Immature natural killer cell (primary cell): ENCODE measurements at regions not wholly inside any gene's neighbourhood (a gene's known extent, or its start where the extent isn't known, plus 50 kb on each side); places are given as distances from the start of the nearest gene placed in this dataset.
"Not testable (repeated sequence)": the region's sequence is repeated elsewhere in the genome, so short reads cannot be mapped to it uniquely, and the experiment has no call there.

ENCODE experiments used
- DNase-seq, 3 donors: peaks; one replicate each; pipeline ENCODE4 v3.0.0; 2022; ENCODE audit warnings: mixed read lengths in 1 of 3
- H3K27ac Mint-ChIP-seq, 6 donors: one replicate each; pipeline ENCODE4 v1.8.0; 2020; ENCODE audit warnings: mixed read lengths in 6 of 6, mild to moderate bottlenecking in 5 of 6, inconsistent platforms in 4 of 6, moderate library complexity in 3 of 6
- H3K27me3 Mint-ChIP-seq, 3 donors: one replicate each; pipeline ENCODE4 v1.8.0; 2020 to 2021; ENCODE audit warnings: low read depth in 3 of 3, mild to moderate bottlenecking in 3 of 3, mixed read lengths in 3 of 3, moderate library complexity in 3 of 3, inconsistent platforms in 1 of 3
- H3K36me3 Mint-ChIP-seq, 3 donors: one replicate each; pipeline ENCODE4 v1.8.0; 2020; ENCODE audit warnings: mixed read lengths in 3 of 3, inconsistent platforms in 2 of 3, mild to moderate bottlenecking in 2 of 3
- H3K4me1 Mint-ChIP-seq, 2 donors: one replicate each; pipeline ENCODE4 v1.8.0; 2020; ENCODE audit warnings: inconsistent platforms in 2 of 2, mild to moderate bottlenecking in 2 of 2, mixed read lengths in 2 of 2, moderate library complexity in 1 of 2
- H3K4me3 Mint-ChIP-seq, 5 donors: one replicate each; pipeline ENCODE4 v1.8.0; 2020; ENCODE audit warnings: mild to moderate bottlenecking in 5 of 5, mixed read lengths in 5 of 5, inconsistent platforms in 3 of 5, moderate library complexity in 3 of 5
- H3K9me3 Mint-ChIP-seq, 6 donors: one replicate each; pipeline ENCODE4 v1.8.0; 2020; ENCODE audit warnings: mild to moderate bottlenecking in 6 of 6, mixed read lengths in 6 of 6, inconsistent platforms in 4 of 6, moderate library complexity in 3 of 6

DNA sequence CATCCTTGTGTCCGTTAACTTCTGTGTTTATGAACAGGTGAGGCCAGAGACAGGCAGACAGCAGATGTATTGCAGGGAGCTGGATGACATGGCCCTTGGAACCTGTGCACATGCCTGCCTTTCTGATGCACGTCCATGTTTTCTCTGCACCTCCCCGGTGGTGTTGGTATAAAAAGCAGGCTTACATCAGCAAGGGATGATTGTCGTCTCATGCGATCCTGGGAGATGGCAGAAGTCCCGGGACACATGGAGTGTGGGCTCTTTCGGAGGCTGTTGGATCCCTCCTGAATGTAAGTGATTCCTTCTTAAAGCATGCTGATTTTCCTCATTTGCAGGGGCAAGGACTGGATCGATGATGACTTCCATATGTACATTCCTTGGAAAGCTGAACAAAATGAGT is 134.8 kb downstream of the SNRPN start:
- Mint-ChIP-seq H3K4me3 (no peak overlapping the region), H3K36me3 (peaks cover 87 to 98% (median 95%) of the 10 kb centered on the region in 3 donors), H3K27me3 (peaks cover 0 to 3% (median 0%) of the 10 kb centered on the region in 3 donors), H3K9me3 (peaks cover 50 to 99% (median 91%) of the 10 kb centered on the region in 6 donors), H3K4me1 (no peaks in the 10 kb centered on the region), H3K27ac (no peak overlapping the region)
- DNase-seq, result no peak

DNA sequence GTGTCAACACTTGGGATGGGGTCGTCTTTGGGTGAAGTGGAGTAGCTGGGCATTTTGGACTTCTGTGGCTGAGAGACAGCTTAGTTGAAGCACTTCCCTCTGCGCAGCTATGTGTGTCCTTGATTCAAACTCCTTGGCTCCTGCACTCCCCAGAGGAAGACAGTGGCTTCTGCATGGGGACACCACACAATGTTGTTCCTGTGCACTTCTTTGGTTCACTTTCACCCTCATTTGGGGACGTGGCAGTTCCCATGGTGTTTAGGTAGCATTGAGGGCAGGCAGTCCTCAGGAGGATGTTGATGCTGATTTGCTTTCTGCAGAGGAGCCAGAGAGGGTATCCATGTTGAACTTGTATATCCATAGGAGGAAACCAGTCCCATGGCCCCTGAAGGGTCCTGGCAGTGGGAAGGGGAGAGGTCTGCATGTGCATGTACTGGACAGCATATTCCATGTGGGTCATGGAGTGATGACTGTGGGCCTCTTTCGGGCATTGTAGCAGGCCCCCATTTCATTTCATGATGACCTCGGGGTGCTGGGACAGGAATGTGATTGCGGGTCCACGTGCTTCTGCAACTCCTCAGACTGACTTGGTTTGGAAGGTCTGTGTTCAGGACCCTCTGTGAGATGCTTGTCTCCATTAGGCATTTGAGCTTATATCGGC is 135.4 kb downstream of the SNRPN start:
- peaks cover 52 to 99% (median 91%) of the 10 kb centered on the region in 6 donors for H3K9me3 Mint-ChIP-seq
- no peak overlapping the region for H3K4me3 Mint-ChIP-seq
- H3K27ac Mint-ChIP-seq, result no peak overlapping the region

DNA sequence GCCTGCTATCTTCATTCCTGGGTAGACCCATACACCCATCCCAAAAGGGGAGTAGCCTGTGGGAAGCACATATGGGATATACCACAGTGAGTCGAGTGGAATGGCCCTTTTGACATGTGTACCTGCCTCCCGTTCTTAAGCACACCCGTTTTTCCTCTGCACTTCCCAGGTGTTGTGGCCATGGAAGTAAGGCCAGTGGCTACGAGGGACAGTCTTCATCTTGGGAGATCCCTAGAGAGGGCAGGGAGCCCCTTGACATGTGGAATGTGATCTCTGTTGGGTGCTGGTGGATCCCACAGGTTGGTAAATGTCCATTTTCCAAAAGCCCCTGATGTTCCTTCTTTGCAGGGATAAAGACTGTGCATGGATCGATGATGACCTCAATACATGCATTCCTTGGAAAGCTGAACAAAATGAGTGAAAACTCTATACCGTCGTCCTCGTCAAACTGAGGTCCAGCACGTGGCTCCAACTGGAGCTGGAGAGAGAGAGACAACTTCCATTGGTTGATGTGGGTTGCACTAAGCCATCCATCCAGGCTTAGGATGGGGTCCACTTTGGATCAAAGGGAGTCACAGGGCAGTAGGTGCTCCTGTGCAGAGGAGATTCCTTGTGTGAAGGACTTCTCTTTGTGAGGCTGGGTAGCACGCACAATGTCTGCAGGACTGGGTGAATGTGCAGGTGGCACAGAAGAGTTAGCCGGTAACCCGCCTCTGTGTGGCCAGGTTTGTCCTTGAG is 136.8 kb downstream of the SNRPN start:
- H3K9me3 Mint-ChIP-seq, result peaks cover 42 to 97% (median 88%) of the 10 kb centered on the region in 6 donors
- no peak overlapping the region for H3K4me3 Mint-ChIP-seq
- peaks cover 86 to 95% (median 91%) of the 10 kb centered on the region in 3 donors for H3K36me3 Mint-ChIP-seq
- H3K27me3 Mint-ChIP-seq, result peaks cover 0 to 3% (median 2%) of the 10 kb centered on the region in 3 donors
- DNase-seq, result no peak
- H3K27ac Mint-ChIP-seq, result no peak overlapping the region
- no peaks in the 10 kb centered on the region for H3K4me1 Mint-ChIP-seq

More for the DNA sequence above, 135.4 kb downstream of the SNRPN start:
- H3K36me3 Mint-ChIP-seq, result peaks cover 89 to 98% (median 95%) of the 10 kb centered on the region in 3 donors
- DNase-seq, result no peak
- H3K27me3 Mint-ChIP-seq, result peaks cover 0 to 3% (median 0%) of the 10 kb centered on the region in 3 donors
- H3K4me1 Mint-ChIP-seq, result no peaks in the 10 kb centered on the region

DNA sequence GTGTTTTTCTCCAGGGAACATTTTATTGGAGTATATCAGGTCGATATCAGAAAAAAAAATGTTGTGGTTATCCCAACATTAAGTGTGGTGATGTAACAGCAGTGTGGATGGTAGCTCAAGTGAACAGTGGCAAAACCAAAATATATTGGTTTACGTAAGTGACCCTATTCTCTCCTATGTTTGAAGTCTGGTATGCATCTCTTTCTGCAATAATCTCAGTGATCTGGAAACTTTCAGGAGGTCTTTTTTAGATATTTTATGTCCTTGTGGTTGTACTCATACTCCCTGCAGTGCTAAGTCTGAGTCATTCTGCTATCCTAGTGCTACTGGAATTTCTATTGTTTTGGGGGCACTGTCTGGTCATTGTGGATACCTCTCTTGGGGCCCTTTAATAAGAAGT is 137.9 kb downstream of the SNRPN start:
- Mint-ChIP-seq H3K27me3 (peaks cover 0 to 3% (median 2%) of the 10 kb centered on the region in 3 donors), H3K36me3 (peaks cover 91 to 96% (median 91%) of the 10 kb centered on the region in 3 donors), H3K4me1 (no peaks in the 10 kb centered on the region), H3K27ac (no peak overlapping the region), H3K4me3 (no peak overlapping the region), H3K9me3 (peaks cover 45 to 97% (median 88%) of the 10 kb centered on the region in 6 donors)
- no peak for DNase-seq

DNA sequence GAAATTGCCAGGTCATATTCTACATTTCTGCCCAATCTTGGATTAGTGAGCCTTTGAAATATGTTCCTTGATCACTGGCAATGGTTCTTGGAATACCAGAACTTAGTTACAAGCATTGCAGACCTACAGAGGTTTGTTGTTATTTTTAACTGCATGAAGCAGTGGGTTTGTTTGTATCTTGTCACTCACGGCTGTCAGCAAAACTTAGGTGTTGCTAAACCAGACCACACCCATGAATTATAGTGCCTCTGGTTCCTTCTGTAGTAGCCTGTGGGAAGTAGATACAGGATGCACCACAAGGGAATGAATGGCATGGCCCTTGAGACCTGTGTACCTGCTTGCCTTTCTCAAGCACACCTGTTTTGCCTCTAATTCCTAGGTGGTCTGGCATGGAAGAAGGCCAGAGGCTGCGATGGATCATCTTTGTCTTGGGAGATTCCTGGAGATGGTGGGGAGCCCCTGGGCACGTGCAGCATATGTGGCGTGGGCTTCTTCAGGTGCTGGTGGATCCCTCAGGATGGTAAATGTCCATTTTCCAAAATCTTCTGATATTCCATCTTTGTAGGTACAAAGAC is 138.8 kb downstream of the SNRPN start:
- H3K4me3 Mint-ChIP-seq, result no peak overlapping the region
- peaks cover 41 to 95% (median 86%) of the 10 kb centered on the region in 6 donors for H3K9me3 Mint-ChIP-seq
- no peaks in the 10 kb centered on the region for H3K4me1 Mint-ChIP-seq
- H3K27ac Mint-ChIP-seq, result no peak overlapping the region
- no peak for DNase-seq
- H3K27me3 Mint-ChIP-seq, result peaks cover 0 to 3% (median 2%) of the 10 kb centered on the region in 3 donors
- H3K36me3 Mint-ChIP-seq, result peaks cover 87 to 94% (median 88%) of the 10 kb centered on the region in 3 donors

DNA sequence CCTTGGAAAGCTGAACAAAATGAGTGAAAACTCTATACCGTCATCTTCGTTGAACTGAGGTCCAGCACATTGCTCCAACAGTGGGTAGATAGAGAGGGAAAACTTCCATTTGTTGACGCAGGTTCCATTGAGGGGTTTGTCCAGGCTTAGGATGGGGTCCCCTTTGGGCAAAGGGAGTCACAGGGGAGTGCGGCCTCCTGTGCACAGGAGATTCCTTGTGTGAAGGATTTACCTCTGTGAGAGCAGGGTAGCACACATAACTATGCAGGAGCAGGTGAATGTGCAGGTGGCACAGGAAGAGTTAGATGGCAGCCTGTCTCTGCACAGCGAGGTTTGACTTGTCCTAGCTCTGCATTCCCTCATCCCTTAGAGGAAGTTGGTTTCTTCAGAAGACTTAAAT is 139.3 kb downstream of the SNRPN start:
- Mint-ChIP-seq H3K27ac (no peak overlapping the region), H3K9me3 (peaks cover 42 to 95% (median 86%) of the 10 kb centered on the region in 6 donors)

DNA sequence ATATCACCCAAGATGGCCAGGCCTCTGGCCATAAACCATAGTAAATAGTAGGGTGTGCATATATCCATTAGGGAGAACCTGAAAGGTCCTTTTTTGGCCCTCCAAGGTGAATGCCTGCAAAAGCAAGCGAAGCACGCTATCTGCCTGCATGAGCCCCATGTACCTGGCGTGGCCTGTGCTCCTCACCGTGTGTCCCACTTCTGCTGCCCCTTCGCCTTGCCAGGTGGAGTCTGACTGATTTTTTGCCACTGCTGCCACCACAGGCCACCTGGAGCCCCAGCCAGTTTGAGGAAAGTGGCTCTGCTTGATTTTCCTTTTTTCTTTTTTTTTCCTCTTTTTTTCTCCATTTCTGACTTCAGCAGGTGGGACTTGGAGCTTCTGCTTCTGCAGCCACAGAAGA is 139.7 kb downstream of the SNRPN start:
- H3K27me3 Mint-ChIP-seq, result peaks cover 0 to 3% (median 2%) of the 10 kb centered on the region in 3 donors
- no peak for DNase-seq
- no peak overlapping the region for H3K4me3 Mint-ChIP-seq
- no peak overlapping the region for H3K27ac Mint-ChIP-seq
- H3K9me3 Mint-ChIP-seq, result peaks cover 41 to 95% (median 87%) of the 10 kb centered on the region in 6 donors
- peaks cover 86 to 94% (median 88%) of the 10 kb centered on the region in 3 donors for H3K36me3 Mint-ChIP-seq
- no peaks in the 10 kb centered on the region for H3K4me1 Mint-ChIP-seq

More for the DNA sequence above, 139.3 kb downstream of the SNRPN start:
- H3K27me3 Mint-ChIP-seq, result peaks cover 0 to 3% (median 2%) of the 10 kb centered on the region in 3 donors
- H3K4me3 Mint-ChIP-seq, result no peak overlapping the region
- H3K36me3 Mint-ChIP-seq, result peaks cover 87 to 94% (median 88%) of the 10 kb centered on the region in 3 donors
- DNase-seq, result no peak
- no peaks in the 10 kb centered on the region for H3K4me1 Mint-ChIP-seq

DNA sequence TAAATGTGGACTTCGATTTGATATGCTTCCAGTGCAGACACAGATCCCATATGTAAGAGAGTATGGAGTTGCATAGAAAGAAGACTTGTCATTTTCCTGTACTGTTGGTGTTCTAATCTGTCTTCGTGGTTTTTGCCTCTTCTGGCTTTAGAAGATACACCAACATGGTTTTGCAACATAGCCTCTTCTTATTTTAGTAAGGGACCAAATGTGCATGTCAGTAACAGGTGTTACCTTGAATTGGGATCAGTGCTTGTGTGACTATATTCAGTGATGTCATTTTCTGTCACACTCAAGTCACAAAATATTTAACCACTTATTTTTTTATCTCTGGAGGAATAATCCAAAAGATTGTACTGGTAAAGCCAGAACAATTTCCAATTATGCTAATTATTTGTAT is 140.4 kb downstream of the SNRPN start:
- H3K36me3 Mint-ChIP-seq, result peaks cover 80 to 92% (median 86%) of the 10 kb centered on the region in 3 donors
- H3K27ac Mint-ChIP-seq, result no peak overlapping the region
- H3K9me3 Mint-ChIP-seq, result peaks cover 42 to 90% (median 84%) of the 10 kb centered on the region in 6 donors

DNA sequence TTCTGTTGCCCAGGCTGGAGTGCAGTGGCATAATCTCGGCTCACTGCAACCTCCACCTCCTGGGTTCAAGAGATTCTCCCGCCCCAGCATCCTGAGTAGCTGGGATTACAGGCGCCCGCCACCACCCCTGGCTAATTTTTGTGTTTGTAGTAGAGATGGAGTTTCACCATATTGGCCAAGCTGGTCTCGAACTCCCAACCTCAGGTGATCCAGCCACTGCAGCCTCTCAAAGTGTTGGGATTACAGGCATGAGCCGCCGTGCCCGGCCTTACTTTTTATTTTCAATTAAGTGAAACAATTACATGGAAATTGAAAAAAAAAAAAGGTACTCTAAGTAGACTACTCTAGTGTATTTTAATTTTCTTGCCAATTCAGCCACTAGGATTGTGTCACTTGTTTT is 145.2 kb downstream of the SNRPN start:
- H3K4me3 Mint-ChIP-seq, H3K27ac Mint-ChIP-seq, H3K27me3 Mint-ChIP-seq, H3K4me1 Mint-ChIP-seq, DNase-seq: not testable (repeated sequence)
- Mint-ChIP-seq H3K36me3 (peaks cover 52 to 78% (median 73%) of the 10 kb centered on the region in 3 donors), H3K9me3 (peaks cover 33 to 78% (median 68%) of the 10 kb centered on the region in 6 donors)

More for the DNA sequence above, 140.4 kb downstream of the SNRPN start:
- Mint-ChIP-seq H3K4me3 (no peak overlapping the region), H3K4me1 (no peaks in the 10 kb centered on the region), H3K27me3 (peaks cover 0 to 3% (median 2%) of the 10 kb centered on the region in 3 donors)
- DNase-seq, result no peak

DNA sequence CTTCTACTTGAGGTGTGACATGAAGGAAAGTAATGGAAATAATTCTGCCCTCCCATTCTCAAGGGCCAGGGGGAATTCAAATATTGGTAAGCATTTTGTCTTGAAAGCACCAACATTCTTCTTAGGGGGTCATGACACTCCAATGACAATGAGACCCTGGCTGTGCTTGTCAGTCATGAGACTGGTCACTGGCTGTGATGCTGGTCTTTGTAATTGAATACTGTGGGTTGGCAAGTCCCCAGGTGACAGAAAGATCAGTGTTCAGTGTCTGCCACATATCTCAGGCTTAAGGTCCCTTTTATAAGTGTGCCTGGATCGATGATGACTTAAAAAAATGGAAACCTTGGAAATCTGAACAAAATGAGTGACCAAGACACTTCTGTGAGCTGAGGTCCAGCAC is 151.4 kb downstream of the SNRPN start:
- Mint-ChIP-seq H3K36me3 (peaks cover 69 to 90% (median 88%) of the 10 kb centered on the region in 3 donors), H3K4me3 (no peak overlapping the region), H3K27ac (no peak overlapping the region), H3K4me1 (no peaks in the 10 kb centered on the region), H3K27me3 (peaks cover 0 to 2% (median 0%) of the 10 kb centered on the region in 3 donors), H3K9me3 (peaks cover 36 to 93% (median 81%) of the 10 kb centered on the region in 6 donors)
- DNase-seq, result no peak

DNA sequence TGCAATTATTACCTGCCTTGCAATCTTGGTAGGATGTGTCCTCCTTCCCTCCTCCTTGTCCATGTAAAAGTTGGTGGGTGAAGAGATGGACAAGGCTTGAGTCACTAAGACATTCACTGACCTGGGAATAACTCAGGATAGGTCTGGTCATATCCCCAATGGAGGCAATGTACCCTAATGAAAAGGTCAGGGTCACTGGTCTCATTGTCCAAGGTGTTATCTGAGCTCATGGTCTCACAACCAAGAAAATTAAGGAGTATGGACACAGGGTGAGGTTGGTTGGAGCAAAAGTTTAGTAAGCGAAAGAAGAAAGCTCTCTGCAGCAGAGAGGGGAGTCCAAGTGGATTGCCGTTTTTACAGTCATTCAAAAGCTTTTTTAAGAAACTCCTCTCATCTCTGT is 179.0 kb downstream of the SNRPN start:
- Mint-ChIP-seq H3K9me3 (peaks cover 17 to 71% (median 46%) of the 10 kb centered on the region in 6 donors), H3K27ac (no peak overlapping the region), H3K4me1 (no peaks in the 10 kb centered on the region), H3K27me3 (peaks cover 0 to 4% (median 0%) of the 10 kb centered on the region in 3 donors), H3K36me3 (peaks cover 0 to 8% (median 4%) of the 10 kb centered on the region in 3 donors), H3K4me3 (no peak overlapping the region)
- DNase-seq, result no peak

DNA sequence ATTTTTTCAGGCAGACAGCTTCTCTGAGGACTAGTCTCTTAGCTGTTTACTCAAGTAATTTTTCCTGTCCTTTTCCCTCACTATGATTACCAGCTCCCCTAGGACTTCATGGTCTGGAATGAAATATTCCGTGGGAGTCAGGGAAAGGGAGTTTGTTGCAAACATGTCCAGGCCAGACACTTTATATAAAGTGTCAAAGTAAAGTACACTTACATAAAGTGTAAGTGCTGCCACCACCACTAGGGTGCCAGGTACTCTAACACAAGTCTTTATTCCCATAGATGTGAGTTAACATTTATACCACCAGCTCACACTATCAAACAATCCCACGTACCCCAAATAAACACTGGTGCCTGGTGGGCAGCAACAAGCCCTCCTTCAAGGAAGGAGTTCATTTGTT is 179.8 kb downstream of the SNRPN start:
- Mint-ChIP-seq H3K27me3 (peaks cover 0 to 4% (median 0%) of the 10 kb centered on the region in 3 donors), H3K36me3 (peaks cover 0 to 6% (median 4%) of the 10 kb centered on the region in 3 donors), H3K4me3 (no peak overlapping the region), H3K27ac (no peak overlapping the region), H3K9me3 (peaks cover 17 to 70% (median 45%) of the 10 kb centered on the region in 6 donors), H3K4me1 (no peaks in the 10 kb centered on the region)
- no peak for DNase-seq

DNA sequence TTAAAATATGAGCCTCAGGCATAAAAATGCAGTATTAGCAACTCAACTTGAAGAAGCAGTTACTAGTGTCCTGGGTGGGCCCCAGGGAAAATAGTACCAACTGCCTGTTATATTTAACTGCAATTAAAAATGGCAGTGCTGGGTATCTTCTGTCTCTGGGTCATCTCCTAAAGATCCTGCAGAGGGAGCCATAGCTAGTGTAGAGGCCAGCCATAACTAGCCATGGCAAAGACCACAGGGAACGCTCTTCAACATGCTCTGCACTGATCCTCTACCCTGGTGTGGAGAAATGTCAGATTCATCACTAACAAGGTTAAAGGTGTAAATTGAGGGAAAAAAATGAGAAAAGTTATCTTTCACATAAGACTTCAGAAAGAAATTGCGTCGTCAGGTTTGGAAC is 181.3 kb downstream of the SNRPN start:
- peaks cover 17 to 72% (median 49%) of the 10 kb centered on the region in 6 donors for H3K9me3 Mint-ChIP-seq

More for the DNA sequence above, 181.3 kb downstream of the SNRPN start:
- no peak overlapping the region for H3K27ac Mint-ChIP-seq
- H3K27me3 Mint-ChIP-seq, result peaks cover 0 to 4% (median 0%) of the 10 kb centered on the region in 3 donors
- peaks cover 0 to 4% (median 0%) of the 10 kb centered on the region in 3 donors for H3K36me3 Mint-ChIP-seq
- DNase-seq, result no peak
- H3K4me3 Mint-ChIP-seq, result no peak overlapping the region
- H3K4me1 Mint-ChIP-seq, result no peaks in the 10 kb centered on the region
